Stomach (tissue), 4 donors: ENCODE measurements at regions not wholly inside any gene's neighbourhood (a gene's known extent, or its start where the extent isn't known, plus 50 kb on each side); places are given as distances from the start of the nearest gene placed in this dataset.

Source experiments
- CTCF ChIP-seq, 7 experiments: fragments of 450-650 bp in 4 of 7; fragments of 200-600 bp in 3 of 7; sonication (generic) in 3 of 7; IDR thresholded peaks; one replicate each; pipeline ENCODE4 v1.5.1; 2016 to 2019; ENCODE audit warnings: antibody characterized with exemption in 7 of 7, control low read depth in 2 of 7, mild to moderate bottlenecking in 1 of 7
- POLR2AphosphoS5 ChIP-seq, 3 donors: sonication (generic); formaldehyde crosslinking; IDR thresholded peaks; one replicate each; pipeline ENCODE4 v1.6.1; 2016; ENCODE audit warnings: antibody characterized with exemption in 3 of 3

DNA sequence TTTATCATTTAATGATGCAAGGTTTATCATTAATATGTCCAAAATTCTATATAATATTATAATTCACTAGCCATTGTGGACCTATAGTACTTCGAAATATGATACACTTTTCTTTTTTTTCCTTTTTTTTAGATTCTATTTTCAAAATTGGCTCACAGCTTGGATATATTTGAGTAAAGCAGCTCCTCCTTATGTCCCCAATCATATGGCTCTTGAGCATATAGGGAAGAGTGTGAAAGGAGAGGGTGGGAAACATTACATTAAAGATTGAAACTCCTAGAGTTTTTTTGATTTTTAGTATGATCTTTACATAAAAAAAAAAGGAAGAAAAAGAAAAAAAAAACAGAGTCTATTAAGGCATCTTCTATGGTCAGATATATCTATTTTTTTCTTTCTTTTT, 457.9 kb downstream of the RIT2 start:
- no peak for TF ChIP-seq CTCF (IDR thresholded peaks at IDR 0.05)
- no peak for TF ChIP-seq POLR2AphosphoS5 (IDR thresholded peaks at IDR 0.05)
